Kidney epithelial cell (primary cell): ENCODE measurements at regions not wholly inside any gene's neighbourhood (a gene's known extent, or its start where the extent isn't known, plus 50 kb on each side); places are given as distances from the start of the nearest gene placed in this dataset.

Source experiments
- DNase-seq: peaks from one replicate; pipeline ENCODE4 v3.0.0-alpha.2; 2010; ENCODE audit warnings: low read depth
- H3K27me3 ChIP-seq: 2 replicates; pipeline ENCODE4 v1.6.0; 2011; ENCODE audit warnings: low read length; ENCODE audit not compliant: control insufficient read depth, insufficient read depth
- H3K36me3 ChIP-seq: 2 replicates; pipeline ENCODE4 v1.5.1; 2011; ENCODE audit warnings: low read length; ENCODE audit not compliant: control insufficient read depth, insufficient read depth
- H3K4me3 ChIP-seq: 2 replicates; pipeline ENCODE4 v1.5.1; 2011; ENCODE audit warnings: low read depth, mild to moderate bottlenecking, control low read depth, low read length
- TF ChIP-seq, protein P1 (sequence below): IDR thresholded peaks from 2 replicates; pipeline ENCODE4 v1.5.1; 2011; ENCODE audit warnings: mild to moderate bottlenecking, moderate library complexity, low read length, control low read depth, inconsistent platforms; ENCODE audit not compliant: insufficient read depth, poor library complexity, severe bottlenecking

GRCh38 chr2:125272651-125273050 lies 1247.6 kb downstream of the CNTNAP5 start:
- TF ChIP-seq, protein P1, sequence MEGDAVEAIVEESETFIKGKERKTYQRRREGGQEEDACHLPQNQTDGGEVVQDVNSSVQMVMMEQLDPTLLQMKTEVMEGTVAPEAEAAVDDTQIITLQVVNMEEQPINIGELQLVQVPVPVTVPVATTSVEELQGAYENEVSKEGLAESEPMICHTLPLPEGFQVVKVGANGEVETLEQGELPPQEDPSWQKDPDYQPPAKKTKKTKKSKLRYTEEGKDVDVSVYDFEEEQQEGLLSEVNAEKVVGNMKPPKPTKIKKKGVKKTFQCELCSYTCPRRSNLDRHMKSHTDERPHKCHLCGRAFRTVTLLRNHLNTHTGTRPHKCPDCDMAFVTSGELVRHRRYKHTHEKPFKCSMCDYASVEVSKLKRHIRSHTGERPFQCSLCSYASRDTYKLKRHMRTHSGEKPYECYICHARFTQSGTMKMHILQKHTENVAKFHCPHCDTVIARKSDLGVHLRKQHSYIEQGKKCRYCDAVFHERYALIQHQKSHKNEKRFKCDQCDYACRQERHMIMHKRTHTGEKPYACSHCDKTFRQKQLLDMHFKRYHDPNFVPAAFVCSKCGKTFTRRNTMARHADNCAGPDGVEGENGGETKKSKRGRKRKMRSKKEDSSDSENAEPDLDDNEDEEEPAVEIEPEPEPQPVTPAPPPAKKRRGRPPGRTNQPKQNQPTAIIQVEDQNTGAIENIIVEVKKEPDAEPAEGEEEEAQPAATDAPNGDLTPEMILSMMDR: no peak
- Histone ChIP-seq H3K36me3 (no peaks in the 10 kb centered on the region), H3K4me3 (no peak overlapping the region), H3K27me3 (no peaks in the 10 kb centered on the region)
- DNase-seq: no peak

GRCh38 chr2:125274718-125275117 lies 1249.6 kb downstream of the CNTNAP5 start:
- Histone ChIP-seq H3K4me3 (no peak overlapping the region), H3K27me3 (no peaks in the 10 kb centered on the region), H3K36me3 (no peaks in the 10 kb centered on the region)
- no peak for DNase-seq
- TF ChIP-seq, protein P1: no peak

DNA sequence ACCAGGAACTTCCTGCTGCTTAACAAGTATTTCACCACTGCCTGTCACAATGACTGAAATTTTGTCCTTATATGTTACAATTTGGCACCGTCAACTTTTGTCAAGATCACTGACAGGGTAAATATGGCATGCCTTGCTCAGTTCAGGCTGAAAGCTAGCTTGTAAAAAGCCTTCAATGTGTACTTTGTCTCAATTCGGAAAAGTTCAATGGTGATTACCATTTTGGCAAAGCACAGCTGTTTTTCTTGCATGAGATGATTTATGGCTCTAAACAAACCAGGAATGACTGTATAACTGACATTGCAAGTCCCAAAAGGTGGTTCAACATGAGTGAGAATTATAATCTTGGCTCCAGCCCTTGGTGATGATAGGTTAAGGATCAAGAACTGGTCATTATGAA lies 1255.2 kb downstream of the CNTNAP5 start:
- DNase-seq: no peak
- H3K4me3 ChIP-seq: no peak overlapping the region
- H3K36me3 ChIP-seq: no peaks in the 10 kb centered on the region
- H3K27me3 ChIP-seq: no peaks in the 10 kb centered on the region
- TF ChIP-seq, protein P1: no peak

DNA sequence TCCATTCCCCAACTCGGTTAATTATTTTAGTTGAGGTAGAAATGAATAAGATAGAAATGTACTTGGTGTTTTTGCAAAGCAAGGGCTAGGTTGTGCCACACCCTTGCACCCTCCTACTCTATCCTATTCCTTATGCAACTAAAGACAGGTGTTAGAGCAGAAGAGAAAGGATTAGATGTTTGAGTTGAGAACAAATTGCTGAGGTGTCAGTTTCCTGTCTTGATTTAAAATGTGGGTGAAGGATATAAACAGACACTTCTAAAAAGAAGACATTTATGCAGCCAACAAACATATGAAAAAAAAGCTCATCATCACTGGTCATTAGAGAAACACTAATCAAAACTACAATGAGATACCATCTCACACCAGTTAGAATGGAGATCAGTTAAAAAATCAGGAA lies 1256.2 kb downstream of the CNTNAP5 start:
- no peaks in the 10 kb centered on the region for H3K36me3 ChIP-seq
- no peak overlapping the region for H3K4me3 ChIP-seq
- TF ChIP-seq, protein P1: no peak
- H3K27me3 ChIP-seq: no peaks in the 10 kb centered on the region
- DNase-seq: no peak

DNA sequence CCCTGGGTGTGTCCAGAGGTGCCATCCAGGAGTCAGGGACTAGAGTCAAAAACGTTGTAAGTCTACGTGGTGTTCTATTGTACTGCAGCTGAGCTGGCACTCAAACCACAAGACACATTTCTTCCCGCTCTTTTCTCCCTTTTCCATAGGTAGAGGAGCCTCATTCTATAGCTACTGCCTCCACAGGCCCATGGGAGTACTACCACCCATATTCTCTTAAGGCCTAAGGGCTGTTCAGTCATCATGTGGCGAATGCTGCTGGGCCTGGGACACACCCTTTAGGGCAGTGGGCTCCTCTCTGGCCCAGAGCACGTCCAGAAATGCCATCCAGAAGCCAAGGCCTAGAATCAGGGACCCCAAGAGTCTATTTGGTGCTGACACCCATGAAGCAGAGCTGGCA lies 1271.7 kb downstream of the CNTNAP5 start:
- DNase-seq: no peak
- no peak overlapping the region for H3K4me3 ChIP-seq
- TF ChIP-seq, protein P1: no peak
- no peaks in the 10 kb centered on the region for H3K36me3 ChIP-seq
- H3K27me3 ChIP-seq: no peaks in the 10 kb centered on the region

DNA sequence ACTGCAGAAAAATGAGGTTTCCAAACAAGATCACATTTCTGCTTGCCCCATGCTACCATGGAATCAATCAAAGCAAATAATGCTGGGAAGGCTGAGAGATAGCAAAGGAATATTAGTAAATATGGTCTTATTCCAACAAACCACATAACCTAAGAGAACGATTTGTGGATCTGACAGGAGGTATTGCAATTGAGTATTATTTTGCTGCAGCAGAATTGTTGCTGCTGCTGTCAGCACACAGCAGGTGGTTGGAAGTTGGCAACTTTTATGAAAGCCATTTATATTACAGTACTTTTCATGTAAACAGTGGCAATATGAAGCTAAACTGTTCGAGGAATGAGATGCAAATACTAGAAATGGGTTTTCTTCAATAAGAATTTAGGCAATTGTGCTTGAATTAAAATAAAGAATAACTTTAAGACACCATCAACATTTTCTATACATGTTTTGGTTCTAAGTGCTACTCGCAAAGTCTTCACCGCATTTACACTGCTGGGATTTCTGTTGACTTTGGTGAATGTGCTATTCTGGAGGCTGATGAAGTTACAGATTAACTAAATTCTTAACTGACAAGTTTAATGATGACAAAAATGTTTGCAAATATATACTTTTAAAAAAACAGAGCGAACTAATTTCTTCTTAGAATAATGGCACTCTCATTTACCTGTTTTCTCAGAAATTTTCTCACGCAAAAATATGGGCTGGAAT lies 1285.7 kb downstream of the CNTNAP5 start:
- no peaks in the 10 kb centered on the region for H3K36me3 ChIP-seq
- DNase-seq: no peak
- TF ChIP-seq, protein P1: no peak
- no peak overlapping the region for H3K4me3 ChIP-seq
- H3K27me3 ChIP-seq: no peaks in the 10 kb centered on the region
